Small intestine (tissue), 7 donors: ENCODE measurements at regions not wholly inside any gene's neighbourhood (a gene's known extent, or its start where the extent isn't known, plus 50 kb on each side); places are given as distances from the start of the nearest gene placed in this dataset.
"Not testable (repeated sequence)": the region's sequence is repeated elsewhere in the genome, so short reads cannot be mapped to it uniquely, and the experiment has no call there.

Experiments used
- DNase-seq, 2 donors: peaks; one replicate each; pipeline versions ENCODE4 v3.0.0 to v3.0.0-alpha.2; 2013
- FAIRE-seq: peaks from 2 replicates; lab custom pipeline; 2012; peaks lifted over from hg19 to GRCh38; lab: Jason Lieb, UNC
- H3K27ac ChIP-seq, 3 donors: one replicate each; pipeline ENCODE4 v1.5.1; 2013; ENCODE audit warnings: low read length in 2 of 3, mild to moderate bottlenecking in 2 of 3, control low read depth in 1 of 3, inconsistent platforms in 1 of 3, low read depth in 1 of 3, moderate library complexity in 1 of 3
- H3K27me3 ChIP-seq, 3 donors: one replicate each; pipeline ENCODE4 v1.6.1; 2013; ENCODE audit warnings: low read length in 3 of 3, inconsistent platforms in 1 of 3; ENCODE audit not compliant: control insufficient read depth in 3 of 3, insufficient read depth in 3 of 3
- H3K36me3 ChIP-seq, 3 donors: one replicate each; pipeline ENCODE4 v1.6.1; 2013; ENCODE audit warnings: low read length in 3 of 3, inconsistent platforms in 1 of 3, low read depth in 1 of 3, mild to moderate bottlenecking in 1 of 3, moderate library complexity in 1 of 3; ENCODE audit not compliant: control insufficient read depth in 3 of 3, insufficient read depth in 2 of 3
- H3K4me1 ChIP-seq, 3 donors: one replicate each; pipeline ENCODE4 v1.6.1; 2013; ENCODE audit warnings: low read length in 2 of 3, inconsistent platforms in 1 of 3, low read depth in 1 of 3, mild to moderate bottlenecking in 1 of 3, moderate library complexity in 1 of 3; ENCODE audit not compliant: control insufficient read depth in 3 of 3, insufficient read depth in 2 of 3
- H3K4me3 ChIP-seq, 3 donors: one replicate each; pipeline ENCODE4 v1.5.1; 2013; ENCODE audit warnings: low read length in 3 of 3, control low read depth in 1 of 3, inconsistent platforms in 1 of 3, low read depth in 1 of 3, mild to moderate bottlenecking in 1 of 3, moderate library complexity in 1 of 3
- H3K9me3 ChIP-seq, 2 donors: one replicate each; pipeline ENCODE4 v1.6.1; 2013; ENCODE audit warnings: low read depth in 1 of 2, low read length in 1 of 2; ENCODE audit not compliant: control insufficient read depth in 2 of 2, insufficient read depth in 1 of 2
- WGBS, 3 donors: extraction: QIAGEN DNeasy Blood & Tissue Kit; methylation state at CpG; one replicate each; pipeline ENCODE4 v1.1.7; 2013; 5-methylcytosine and 5-hydroxymethylcytosine counted together
- donor health status: healthy with polysubstance abuse.
- donor health status: control.
- donor health status: control.
- donor health status: Bipolar disorder and iron deficiency.
- donor health status: healthy.

GRCh38 chr10:45211576-45211975 is 103.8 kb downstream of the OR13A1 start:
- no peaks in the 10 kb centered on the region for H3K36me3 ChIP-seq
- H3K4me1 ChIP-seq, result no peaks in the 10 kb centered on the region
- FAIRE-seq (no peak), DNase-seq (no peak)
- peaks cover 0 to 3% (median 0%) of the 10 kb centered on the region in 3 donors for H3K27me3 ChIP-seq
- H3K4me3 ChIP-seq, result no peak overlapping the region
- H3K9me3 ChIP-seq, result no peaks in the 10 kb centered on the region
- H3K27ac ChIP-seq, result no peak overlapping the region

GRCh38 chr10:45219416-45219815 is 96.0 kb downstream of the OR13A1 start:
- WGBS, 3 donors, result 72 to 80% (median 76%) methylated on average over 4 of the region's 4 CpGs

GRCh38 chr10:45220931-45221330 is 94.5 kb downstream of the OR13A1 start:
- FAIRE-seq, result no peak

More at GRCh38 chr10:45219416-45219815, 96.0 kb downstream of the OR13A1 start:
- Histone ChIP-seq H3K36me3 (no peaks in the 10 kb centered on the region), H3K9me3 (no peaks in the 10 kb centered on the region), H3K4me3 (no peak overlapping the region), H3K27me3 (peaks cover 0 to 3% (median 0%) of the 10 kb centered on the region in 3 donors), H3K27ac (no peak overlapping the region), H3K4me1 (no peaks in the 10 kb centered on the region)
- DNase-seq, result no peak
- FAIRE-seq, result no peak

GRCh38 chr10:45224219-45224841 is 91.1 kb downstream of the OR13A1 start:
- Histone ChIP-seq H3K27me3 (peaks cover 0 to 15% (median 2%) of the 10 kb centered on the region in 3 donors), H3K4me3 (no peak overlapping the region), H3K9me3 (peaks cover 0 to 1% of the 10 kb centered on the region in 2 donors), H3K27ac (no peak overlapping the region), H3K36me3 (no peaks in the 10 kb centered on the region), H3K4me1 (no peaks in the 10 kb centered on the region)
- WGBS, 3 donors, result 74 to 77% (median 75%) methylated on average over 50 of the region's 50 CpGs
- FAIRE-seq, result no peak
- DNase-seq, result peak in 1 of 2 donors; percentile 3

More at GRCh38 chr10:45220931-45221330, 94.5 kb downstream of the OR13A1 start:
- H3K36me3 ChIP-seq, result no peaks in the 10 kb centered on the region
- no peaks in the 10 kb centered on the region for H3K4me1 ChIP-seq
- H3K27me3 ChIP-seq, result peaks cover 0 to 10% (median 0%) of the 10 kb centered on the region in 3 donors
- DNase-seq, result no peak
- H3K27ac ChIP-seq, result no peak overlapping the region
- no peaks in the 10 kb centered on the region for H3K9me3 ChIP-seq
- no peak overlapping the region for H3K4me3 ChIP-seq

- Histone ChIP-seq H3K27ac (no peak overlapping the region), H3K4me1 (no peaks in the 10 kb centered on the region), H3K9me3 (peaks cover 0 to 13% of the 10 kb centered on the region in 2 donors), H3K27me3 (peaks cover 0 to 17% (median 4%) of the 10 kb centered on the region in 3 donors), H3K4me3 (no peak overlapping the region), H3K36me3 (no peaks in the 10 kb centered on the region)
- 42 to 58% (median 45%) methylated on average over 2 of the region's 2 CpGs for WGBS, 3 donors
- DNase-seq (no peak), FAIRE-seq (no peak)
Measured at GRCh38 chr10:45227042-45227441, 88.4 kb downstream of the OR13A1 start.

GRCh38 chr10:45227456-45227855 is 88.0 kb downstream of the OR13A1 start:
- FAIRE-seq, result no peak
- WGBS, 3 donors, result 50 to 60% (median 50%) methylated on average over 1 of the region's 1 CpG

GRCh38 chr10:45229823-45230222 is 85.6 kb downstream of the OR13A1 start:
- Histone ChIP-seq H3K4me3 (no peak overlapping the region), H3K4me1 (no peaks in the 10 kb centered on the region), H3K27ac (no peak overlapping the region), H3K9me3 (peaks cover 0 to 13% of the 10 kb centered on the region in 2 donors), H3K36me3 (no peaks in the 10 kb centered on the region), H3K27me3 (peaks cover 0 to 10% (median 4%) of the 10 kb centered on the region in 3 donors)
- DNase-seq (no peak), FAIRE-seq (no peak)
- WGBS, 3 donors, result 85 to 94% (median 91%) methylated on average over 1 of the region's 1 CpG

More at GRCh38 chr10:45227456-45227855, 88.0 kb downstream of the OR13A1 start:
- Histone ChIP-seq H3K27me3 (peaks cover 0 to 17% (median 4%) of the 10 kb centered on the region in 3 donors), H3K4me3 (no peak overlapping the region), H3K9me3 (peaks cover 0 to 13% of the 10 kb centered on the region in 2 donors), H3K4me1 (no peaks in the 10 kb centered on the region), H3K36me3 (no peaks in the 10 kb centered on the region), H3K27ac (no peak overlapping the region)
- DNase-seq, result no peak

- WGBS, 3 donors, result 24 to 43% (median 31%) methylated on average over 13 of the region's 13 CpGs
- not testable (repeated sequence) for H3K27ac ChIP-seq, H3K9me3 ChIP-seq, H3K27me3 ChIP-seq, H3K4me3 ChIP-seq, H3K4me1 ChIP-seq, FAIRE-seq, H3K36me3 ChIP-seq
- DNase-seq, result peak; percentile 82 to 83
Measured at GRCh38 chr10:45235260-45235769, 80.1 kb downstream of the OR13A1 start.
